HG02852 (cell line): ENCODE measurements at regions not wholly inside any gene's neighbourhood (a gene's known extent, or its start where the extent isn't known, plus 50 kb on each side); places are given as distances from the start of the nearest gene placed in this dataset.
"Not testable (repeated sequence)": the region's sequence is repeated elsewhere in the genome, so short reads cannot be mapped to it uniquely, and the experiment has no call there.

Source experiments
- ATAC-seq: cut with Tn5 transposase; IDR thresholded peaks from one replicate; pipeline ENCODE4 v1.9.1; 2021; ENCODE audit warnings: mild to moderate bottlenecking, moderate library complexity; ENCODE audit not compliant: unreplicated experiment

DNA sequence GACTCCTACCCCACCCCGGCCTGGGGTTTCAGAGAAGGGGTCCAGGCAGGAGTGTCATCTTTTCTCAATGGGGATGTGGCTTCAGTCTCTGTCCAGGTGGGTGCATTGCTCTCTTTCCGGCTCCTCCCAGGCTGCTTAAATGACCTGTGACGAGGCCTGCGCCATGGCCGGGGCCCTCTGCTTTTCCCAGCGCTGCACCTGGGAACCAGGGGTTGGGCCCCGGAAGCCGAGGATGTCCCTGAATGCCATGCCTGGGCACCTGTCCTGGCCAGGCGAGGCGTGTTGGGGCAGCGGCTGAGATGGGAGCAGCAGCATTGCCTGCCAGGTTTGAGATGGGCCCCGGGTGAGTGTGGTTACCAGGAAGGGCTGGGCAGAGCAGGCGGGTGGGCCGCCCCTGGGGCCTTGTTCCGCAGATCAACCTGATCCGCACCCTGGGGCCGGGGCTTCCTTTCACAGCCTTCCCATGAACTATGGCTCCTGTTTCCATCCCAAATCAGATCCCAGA, 147.4 kb downstream of the SEC14L1 start:
- ATAC-seq: no peak

DNA sequence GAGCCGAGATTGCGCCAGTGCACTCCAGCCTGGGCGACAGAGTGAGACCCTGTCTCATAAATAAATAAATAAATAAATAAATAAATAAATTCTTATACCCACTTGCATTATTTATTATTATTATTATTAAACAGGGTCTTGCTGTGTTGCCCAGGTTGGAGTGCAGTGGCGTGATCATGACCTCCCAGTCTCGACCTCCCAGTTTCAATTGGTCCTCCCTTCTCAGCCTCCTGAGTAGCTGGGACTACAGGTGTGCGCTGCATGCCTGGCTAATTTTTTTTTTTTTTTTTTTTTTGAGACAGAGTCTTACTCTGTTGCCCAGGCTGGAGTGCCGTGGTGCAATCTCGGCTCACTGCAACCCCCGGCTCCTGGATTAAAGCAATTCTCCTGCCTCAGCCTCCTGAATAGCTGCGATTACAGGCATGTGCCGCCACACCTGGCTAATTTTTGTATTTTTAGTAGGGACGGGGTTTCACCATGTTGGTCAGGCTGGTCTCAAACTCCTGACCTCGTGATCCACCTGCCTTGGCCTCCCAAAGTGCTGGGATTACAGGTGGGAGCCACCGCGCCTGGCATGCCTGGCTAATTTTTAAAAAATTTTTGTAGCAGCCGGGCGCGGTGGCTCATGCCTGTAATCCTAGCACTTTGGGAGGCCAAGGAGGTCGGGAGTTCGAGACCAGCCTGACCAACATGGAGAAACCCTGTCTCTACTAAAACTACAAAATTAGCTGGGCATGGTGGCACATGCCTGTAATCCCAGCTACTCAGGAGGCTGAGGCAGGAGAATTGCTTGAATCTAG, 150.2 kb downstream of the SEC14L1 start:
- not testable (repeated sequence) for ATAC-seq

DNA sequence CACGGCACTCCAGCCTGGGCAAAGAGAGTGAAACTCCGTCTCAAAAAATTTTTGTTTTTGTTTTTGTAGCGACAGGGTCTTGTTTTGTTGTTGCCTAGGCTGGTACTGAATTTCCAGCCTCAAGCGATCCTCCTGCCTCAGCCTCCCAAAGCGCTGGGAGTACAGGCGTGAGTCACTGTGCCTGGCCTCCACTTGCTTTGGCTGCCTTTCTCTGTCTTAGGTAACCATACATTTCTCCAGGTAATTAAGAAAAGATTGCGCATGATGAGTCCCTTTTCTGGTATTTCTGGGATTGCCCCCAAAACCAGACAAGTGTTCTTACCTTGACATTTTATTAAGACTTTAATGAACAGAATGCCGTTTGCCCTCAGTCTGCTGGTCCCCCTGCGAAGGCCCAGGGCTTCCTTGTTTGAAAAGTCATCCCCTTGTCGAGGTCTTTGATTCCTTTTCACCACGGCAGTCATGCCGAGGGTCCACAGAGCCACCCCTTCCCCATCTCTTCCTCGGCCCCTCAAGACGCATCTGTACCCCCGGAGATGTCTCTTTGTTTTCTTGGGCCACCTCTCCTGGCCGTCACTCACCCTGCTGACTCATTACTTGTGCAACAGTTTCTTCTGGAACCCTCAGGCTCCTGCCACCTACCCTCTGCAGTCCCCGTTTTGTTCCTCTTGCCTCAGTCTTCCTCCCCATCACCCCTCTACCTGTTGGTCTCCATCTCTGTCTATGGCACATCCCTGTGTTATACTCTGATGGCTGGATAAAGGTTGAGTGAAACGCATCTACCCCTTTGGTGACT, 151.0 kb downstream of the SEC14L1 start:
- no peak for ATAC-seq

DNA sequence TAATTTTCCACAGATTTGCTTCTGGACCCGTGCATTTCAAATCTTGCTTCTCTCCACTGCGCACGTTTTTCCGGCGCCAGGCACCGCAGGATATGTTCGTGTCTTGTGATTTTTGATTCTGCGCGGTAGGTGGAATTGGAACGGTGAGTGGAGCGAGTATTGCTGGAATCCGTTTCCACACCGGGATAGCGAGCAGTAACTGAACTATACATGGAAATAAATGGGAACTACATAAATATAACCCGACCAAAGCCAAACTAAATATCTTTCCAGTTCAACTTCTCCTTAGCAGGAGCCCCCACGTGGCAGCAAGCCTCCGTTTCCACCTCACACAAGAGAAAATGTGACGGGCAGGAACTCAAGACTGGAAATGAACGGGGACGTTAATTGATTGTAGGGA, 154.0 kb downstream of the SEC14L1 start:
- ATAC-seq: no peak

DNA sequence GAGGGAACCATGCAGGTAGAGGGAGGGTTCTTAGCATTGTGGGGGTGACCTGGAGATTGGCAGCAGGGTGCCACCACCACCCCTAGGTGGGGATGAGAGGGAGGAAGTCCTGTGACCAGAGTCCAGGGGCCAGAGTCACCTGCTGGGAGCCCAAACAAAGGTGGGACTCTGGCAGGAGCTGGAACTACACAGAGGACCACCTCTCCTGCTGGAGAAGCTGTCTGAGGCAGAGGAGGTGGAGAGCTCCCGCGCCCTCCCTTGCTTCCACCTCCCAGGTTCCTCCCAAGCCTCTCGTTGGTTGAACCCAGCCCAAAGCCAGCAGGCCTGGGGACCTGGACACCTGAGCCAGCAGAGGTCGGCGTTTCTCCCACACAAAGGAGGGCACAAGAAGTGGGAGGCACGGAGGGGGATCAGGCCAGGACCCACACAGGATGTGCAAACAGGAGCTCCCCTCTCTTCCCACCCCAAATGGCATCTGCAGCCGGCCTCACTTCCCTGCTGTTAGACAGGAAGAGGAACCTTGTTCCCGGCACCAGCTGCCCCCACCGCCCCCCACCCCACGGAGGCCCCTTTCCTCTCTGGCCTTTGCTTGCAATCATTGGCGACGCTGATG, 154.6 kb downstream of the SEC14L1 start:
- ATAC-seq: no peak

DNA sequence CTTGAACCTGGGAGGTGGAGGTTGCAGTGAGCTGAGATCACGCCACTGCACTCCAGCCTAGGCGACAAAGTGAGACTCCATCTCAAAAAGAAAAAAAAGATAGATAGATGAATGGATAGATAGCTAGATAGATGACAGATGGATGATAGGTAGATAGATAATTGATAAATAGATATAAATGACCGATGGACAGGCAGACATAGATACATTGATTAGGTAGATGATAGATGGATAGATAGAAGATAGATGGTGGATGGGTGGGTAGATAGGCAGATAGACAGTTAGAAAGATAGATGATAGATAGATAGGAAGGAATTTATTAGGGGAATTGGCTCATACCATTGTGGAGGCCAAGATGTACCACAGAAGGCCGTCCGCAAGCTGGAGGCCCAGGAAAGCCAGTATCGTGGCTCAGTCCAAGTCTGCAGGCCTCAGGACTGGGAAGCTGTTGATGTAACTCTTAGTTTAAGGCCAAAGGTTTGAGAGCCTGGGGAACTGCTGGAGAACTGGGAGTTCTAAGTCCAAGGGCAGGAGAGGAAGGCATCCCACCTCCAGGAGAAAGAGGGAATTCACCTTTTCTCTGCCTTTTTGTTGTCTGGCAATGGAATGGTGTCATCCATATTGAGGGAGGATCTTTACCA, 156.1 kb downstream of the SEC14L1 start:
- no peak for ATAC-seq

DNA sequence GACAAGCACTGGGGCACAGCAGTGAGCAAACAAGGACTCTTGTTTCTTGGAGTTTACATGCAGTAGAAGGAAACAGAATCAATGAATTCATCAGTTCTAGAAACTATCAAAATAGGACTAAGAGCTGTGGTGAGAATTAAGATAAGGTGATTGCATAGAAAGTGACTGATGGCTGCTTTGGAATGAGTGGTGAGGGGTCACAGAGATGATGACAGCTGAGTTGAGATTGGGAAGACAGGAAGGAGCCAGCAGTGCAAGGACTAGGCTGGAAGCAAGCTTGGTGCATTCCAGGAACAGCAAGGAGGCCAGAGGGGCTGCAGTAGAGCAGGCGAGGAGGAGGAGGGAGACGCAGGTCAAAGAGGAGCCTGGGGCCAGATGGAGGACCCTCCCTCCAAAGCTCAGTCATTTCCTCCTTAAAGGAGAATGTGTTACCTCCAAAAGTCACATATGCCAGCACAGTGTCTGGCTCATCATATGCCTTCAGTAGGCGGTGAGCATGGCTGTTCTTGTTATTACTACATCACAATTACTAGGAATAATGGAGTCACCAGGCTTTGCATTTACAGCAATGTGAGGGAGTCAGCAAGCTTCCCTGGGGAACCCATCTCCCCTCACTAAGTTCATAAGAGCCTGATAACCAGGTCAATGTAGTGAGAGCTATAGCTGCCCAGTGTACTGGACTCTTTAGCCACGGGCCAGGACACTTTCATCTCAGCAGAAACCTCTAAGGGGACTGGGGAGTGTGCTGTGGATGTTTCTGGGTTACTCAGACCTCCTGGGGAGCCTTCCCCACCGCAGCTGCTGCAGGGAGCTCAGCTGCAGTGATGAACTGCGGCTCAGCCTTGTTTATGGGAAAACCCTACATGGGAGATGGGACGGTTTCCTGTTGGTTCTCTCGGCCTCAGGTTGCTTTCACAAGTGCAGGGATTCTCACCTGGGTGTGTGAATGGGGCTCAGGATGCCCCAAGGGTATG, 157.2 kb downstream of the SEC14L1 start:
- ATAC-seq: no peak

DNA sequence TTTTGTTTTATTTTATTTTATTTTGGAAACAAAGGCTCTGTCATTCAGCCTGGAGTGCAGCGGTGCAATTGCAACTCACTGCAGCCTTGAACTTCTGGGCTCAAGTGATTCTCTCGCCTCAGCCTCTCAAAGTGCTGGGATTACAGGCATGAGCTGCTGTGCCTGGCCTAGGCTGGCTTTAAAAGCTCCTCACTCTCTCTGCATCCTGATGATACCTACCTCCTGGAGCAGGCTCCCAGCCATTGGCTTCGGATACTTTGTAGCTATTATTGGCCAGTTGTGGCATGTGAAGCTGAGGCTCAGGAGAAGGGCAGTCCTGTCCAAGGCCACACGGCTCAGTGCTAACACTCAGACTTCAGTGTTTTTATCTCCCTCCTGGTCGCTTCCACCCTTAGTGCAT, 158.0 kb downstream of the SEC14L1 start:
- ATAC-seq: no peak

DNA sequence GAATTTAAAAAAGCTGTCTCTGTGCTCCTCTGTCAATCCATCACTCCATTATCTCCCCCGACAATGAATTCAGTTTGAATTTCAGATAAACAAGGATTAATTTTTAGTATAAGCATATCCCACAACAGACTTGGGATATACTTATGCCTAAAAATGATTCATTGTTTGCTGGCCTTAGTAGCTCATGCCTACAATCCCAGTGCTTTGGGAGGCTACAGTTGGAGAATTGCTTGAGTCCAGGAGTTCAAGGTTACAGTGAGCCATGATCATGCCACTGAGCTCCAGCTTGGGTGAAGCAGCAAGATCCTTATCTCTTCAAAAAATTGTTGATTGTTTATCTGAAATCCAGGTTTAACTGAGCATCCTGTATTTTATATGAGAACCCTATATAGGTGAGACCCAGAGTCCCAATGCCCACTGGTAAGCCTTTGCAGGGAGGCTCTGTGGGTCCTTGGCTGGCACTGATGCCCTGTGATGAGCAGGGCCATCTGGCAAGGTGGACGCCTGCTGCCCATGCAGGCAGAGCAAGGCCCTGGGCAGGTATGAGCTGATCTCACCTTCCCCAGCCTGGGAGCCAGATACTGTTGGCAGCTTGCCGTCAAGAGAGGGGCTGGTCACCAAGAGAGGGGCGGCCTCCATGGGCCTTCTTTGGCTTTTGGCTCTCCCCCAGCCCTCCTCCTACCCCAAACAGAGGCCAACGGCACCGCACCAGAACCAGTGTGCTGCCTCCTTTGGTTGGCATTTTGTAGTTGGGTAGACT, 158.7 kb downstream of the SEC14L1 start:
- no peak for ATAC-seq

DNA sequence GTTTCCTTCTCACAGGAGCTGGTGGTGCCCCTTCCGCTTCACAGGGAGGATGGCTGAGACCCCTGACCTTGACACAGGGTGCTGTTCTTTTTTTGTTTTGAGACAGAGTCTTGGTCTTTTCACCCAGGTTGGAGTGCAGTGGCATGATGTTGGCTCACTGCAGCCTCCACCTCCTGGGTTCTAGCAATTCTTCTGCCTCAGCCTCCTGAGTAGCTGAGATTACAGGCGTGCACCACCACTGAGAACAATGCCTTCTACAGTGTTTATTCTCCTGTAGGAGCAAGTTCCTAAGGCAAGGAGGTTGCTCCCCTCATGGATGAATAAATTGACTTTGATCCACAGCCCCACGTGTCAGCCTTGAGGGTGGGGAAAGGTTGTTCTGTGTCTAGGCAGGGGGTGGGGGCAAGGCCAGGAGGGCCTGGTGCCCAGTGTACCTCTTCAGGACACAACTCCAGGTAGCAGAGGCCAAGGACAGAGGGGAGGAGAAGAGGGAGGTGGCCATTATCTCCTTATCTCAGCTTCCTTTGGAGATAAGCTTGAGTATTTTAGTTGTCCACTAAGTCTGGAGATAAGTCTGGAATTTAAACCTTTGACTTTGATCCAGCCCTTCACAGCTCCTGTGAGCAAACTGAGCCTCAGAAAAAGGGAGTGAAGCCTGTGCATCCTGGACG, 159.4 kb downstream of the SEC14L1 start:
- no peak for ATAC-seq

DNA sequence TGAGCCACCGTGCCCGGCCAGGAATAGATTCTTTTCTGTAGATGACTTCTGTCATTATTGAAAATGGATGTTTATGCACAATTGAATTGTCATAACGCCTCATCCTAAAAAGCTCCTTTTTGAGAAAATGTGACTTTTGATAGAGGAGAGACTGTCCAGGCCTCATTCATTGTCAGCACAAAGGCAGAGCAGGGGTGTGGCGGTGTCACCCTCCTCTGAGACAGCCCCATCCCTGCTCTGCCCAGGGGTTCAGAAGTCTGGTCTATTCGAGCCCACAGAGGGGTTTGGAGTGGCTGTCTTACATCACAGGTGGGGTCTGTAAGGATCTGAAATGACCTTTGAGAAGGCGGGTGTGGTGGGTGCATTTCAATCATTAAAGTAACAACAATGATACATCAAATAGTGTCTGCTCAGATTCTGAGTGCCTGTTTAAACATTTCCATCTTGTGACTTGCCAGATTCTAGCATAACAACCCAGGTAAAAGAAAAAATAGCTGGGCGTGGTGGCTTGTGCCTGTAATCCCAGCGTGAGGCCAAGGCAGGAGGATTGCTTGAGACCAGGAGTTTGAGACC, 161.0 kb downstream of the SEC14L1 start:
- ATAC-seq: no peak

DNA sequence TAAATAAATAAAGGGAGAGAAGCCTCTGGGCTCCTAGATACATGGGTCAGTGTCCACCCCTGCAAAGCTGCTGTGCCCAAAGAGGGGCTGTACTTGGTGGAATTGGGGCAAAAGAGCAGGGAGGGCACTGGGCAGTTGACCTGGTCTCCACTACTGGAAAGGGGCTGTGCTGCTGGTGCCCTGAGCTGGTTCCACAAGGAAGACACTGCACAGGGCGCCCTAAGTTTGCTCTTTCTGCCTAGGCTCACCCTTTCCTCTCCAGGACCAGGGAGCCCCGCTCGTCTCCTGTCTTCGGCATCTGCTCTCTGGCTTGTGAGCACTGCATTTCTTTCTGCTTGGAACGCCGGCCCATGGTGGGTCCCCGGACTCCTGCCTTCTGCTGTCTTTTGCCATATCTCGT, 161.9 kb downstream of the SEC14L1 start:
- no peak for ATAC-seq

DNA sequence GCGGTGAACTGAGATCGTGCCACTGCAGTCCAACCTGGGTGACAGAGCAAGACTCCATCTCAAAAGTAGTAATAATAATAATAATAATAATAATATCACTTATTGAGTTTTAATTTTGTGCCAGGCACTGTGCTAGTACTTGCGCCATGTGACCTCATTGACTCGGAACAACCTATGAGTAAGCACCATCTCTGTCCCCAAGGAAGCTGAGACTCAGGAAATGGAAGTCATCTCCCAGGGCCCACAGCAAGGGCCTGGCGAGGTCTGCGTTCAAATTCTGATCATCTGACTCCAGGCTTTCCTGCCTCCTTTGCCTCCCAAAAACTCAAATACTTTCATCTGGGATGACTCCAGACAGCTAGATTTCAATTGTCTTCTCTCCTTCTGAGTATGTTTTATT, 162.9 kb downstream of the SEC14L1 start:
- ATAC-seq: no peak

DNA sequence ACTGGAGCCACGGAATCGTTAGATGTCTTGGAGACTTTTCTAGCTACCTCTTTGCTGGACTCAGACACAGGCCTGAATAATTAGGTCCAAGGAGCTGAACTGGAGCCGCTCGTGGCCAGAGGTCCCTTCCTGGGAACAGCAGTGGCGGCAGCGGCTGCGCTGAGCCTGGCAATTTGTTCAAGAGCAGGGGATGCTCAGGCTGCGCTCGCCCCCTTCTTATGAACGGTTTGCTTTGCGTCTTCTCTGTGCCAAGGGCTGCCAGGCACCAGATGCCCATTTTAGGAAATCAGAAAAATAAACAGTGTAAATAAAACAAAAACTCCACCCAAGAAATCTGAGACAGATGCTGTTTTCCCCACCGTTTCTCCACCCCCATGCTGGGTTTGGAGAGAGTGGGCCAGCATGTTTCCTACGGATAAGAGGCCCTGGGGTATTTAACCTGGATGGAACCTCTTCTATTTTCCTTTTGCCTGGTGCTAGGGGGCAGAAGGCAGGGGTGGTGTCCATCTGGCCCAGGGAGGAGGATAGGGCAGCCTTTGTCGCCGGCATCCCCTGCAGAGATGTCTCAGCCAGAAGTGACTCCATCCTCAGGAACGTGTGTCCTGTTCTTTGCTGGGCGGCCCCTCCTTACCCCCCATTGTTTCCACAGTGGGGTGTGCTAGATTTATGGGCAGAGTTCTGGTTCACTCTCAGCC, 163.4 kb downstream of the SEC14L1 start:
- no peak for ATAC-seq

DNA sequence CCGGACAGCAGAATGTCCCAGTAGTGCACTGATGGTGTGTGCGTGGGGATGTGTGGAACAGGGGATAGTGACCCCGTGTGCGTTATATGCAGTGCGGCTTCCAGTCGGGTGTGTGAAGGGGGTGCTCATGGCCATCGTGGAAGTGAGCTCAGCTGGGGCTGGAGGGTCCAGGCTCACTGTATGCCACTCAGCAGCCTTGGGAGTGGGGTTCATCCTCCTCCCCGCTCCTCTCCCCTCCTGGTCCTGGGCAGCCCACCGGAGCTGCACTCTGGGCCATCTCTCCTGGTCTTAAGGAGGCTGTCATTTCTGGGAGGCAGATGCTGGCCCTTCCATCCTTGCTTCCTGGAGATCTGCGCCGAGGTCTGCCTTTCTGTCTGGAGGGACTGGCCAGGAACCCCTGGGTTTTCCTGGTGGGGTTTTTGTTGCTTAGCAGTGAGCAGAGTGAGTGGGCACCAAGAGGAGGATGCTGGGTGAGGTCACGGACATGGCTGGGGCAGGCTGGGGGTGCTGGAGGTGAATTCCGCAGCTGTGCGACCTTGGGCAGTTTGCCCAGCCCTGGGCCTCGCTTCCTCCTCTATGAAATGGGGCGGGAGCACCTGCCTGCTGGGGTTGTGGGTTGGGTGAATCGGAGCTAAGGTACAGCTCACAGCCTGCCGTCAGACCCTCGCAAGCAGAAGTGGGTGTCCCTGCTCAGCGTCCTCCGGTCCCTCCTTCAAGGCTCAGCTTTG, 164.1 kb downstream of the SEC14L1 start:
- ATAC-seq: no peak

DNA sequence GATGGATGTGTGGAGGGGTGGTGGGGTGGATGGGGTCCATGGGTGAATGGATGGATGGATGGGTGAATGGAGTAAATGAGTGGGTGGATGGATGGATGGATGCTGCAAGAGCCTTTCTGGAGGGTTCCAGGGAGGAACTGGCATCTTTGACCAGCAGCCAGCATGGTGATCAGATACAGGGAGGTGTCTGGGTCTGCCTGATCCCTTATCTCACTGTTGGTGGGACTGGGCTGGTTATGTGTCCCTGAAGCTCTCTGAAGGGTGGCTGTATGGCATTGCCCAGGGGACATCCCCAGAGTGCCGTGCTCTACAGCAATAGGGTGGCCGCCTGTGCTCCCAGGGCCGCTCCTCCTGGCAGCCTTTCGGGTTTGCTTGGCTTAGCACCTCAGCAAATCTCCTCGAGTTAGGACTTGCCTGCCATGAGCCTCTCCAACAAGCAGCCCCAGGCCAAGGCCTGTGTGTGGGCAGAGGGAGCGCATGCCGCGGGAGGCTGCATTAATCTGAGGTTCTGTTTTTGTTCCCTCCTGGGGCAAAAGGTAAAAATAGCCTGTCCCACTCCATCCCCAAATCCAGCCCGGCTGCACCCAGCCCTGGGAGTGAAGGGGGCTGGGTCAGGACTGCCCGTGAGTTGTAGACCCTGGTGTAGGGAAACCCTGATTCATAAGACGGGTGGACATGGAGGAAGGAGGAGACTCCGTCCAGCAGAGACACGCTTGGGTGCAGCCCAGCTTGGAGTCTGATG, 165.4 kb downstream of the SEC14L1 start:
- no peak for ATAC-seq
